NCI-H1105 treated with DMSO at 0.1 percent for 48 hours (cell line): ENCODE measurements at regions not wholly inside any gene's neighbourhood (a gene's known extent, or its start where the extent isn't known, plus 50 kb on each side); places are given as distances from the start of the nearest gene placed in this dataset.

Experiments used
- DNase-seq: peaks from one replicate; lab custom pipeline; 2025; lab: John Stamatoyannopoulos, UW

GRCh38 chr22:49111085-49111484, 716.6 kb downstream of the BRD1 start:
- DNase-seq, result no peak

GRCh38 chr22:49108636-49109315, 718.9 kb downstream of the BRD1 start:
- no peak for DNase-seq

- DNase-seq, result no peak
Observed at GRCh38 chr22:49107961-49108530, 719.6 kb downstream of the BRD1 start.

- no peak for DNase-seq
Observed at GRCh38 chr22:49107561-49107960, 720.1 kb downstream of the BRD1 start.

GRCh38 chr22:49106842-49107152, 720.9 kb downstream of the BRD1 start:
- no peak for DNase-seq

GRCh38 chr22:49106096-49106841, 721.4 kb downstream of the BRD1 start:
- DNase-seq, result no peak

GRCh38 chr22:49104434-49104833, 723.2 kb downstream of the BRD1 start:
- no peak for DNase-seq

GRCh38 chr22:49103314-49104059, 724.2 kb downstream of the BRD1 start:
- DNase-seq, result peak; percentile 97

- no peak for DNase-seq
Observed at GRCh38 chr22:49102367-49102766, 725.3 kb downstream of the BRD1 start.

GRCh38 chr22:49101873-49102272, 725.8 kb downstream of the BRD1 start:
- DNase-seq, result no peak

- DNase-seq, result no peak
Observed at GRCh38 chr22:49101225-49101624, 726.4 kb downstream of the BRD1 start.

GRCh38 chr22:49100773-49101172, 726.9 kb downstream of the BRD1 start:
- DNase-seq, result no peak

- DNase-seq, result no peak
Observed at GRCh38 chr22:49100316-49100715, 727.4 kb downstream of the BRD1 start.

- no peak for DNase-seq
Observed at GRCh38 chr22:49099496-49100124, 728.1 kb downstream of the BRD1 start.

GRCh38 chr22:49099089-49099488, 728.6 kb downstream of the BRD1 start:
- DNase-seq, result no peak

- no peak for DNase-seq
Observed at GRCh38 chr22:49097966-49098365, 729.7 kb downstream of the BRD1 start.

- no peak for DNase-seq
Observed at GRCh38 chr22:49097171-49097925, 730.3 kb downstream of the BRD1 start.

GRCh38 chr22:49096476-49096875, 731.2 kb downstream of the BRD1 start:
- no peak for DNase-seq

GRCh38 chr22:49095366-49095765, 732.3 kb downstream of the BRD1 start:
- DNase-seq, result no peak

- no peak for DNase-seq
Observed at GRCh38 chr22:49094858-49095257, 732.8 kb downstream of the BRD1 start.

- peak; percentile 8 for DNase-seq
Observed at GRCh38 chr22:49094151-49094550, 733.5 kb downstream of the BRD1 start.
